ENCODE measurements at regions not wholly inside any gene's neighbourhood (a gene's known extent, or its start where the extent isn't known, plus 50 kb on each side); places are given as distances from the start of the nearest gene placed in this dataset.

GRCh38 chr6:90803956-90804355 is 217.1 kb upstream of the MAP3K7 start:
- no peaks in the 10 kb centered on the region for H3K36me3 ChIP-seq (ENCODE audit: control insufficient read depth in 2 of 2, extremely low read depth in 1 of 2, insufficient read depth in 2 of 2, low read length in 2 of 2)
- dilution Hi-C loops (cut with MboI; ENCODE audit: extremely low pct_ligation_motif_present, low sequenced_read_pairs), result no loop called here
- DNase-seq (ENCODE audit: low read depth, low spot score) (no peak), FAIRE-seq (no peak)
- no peaks in the 10 kb centered on the region for H3K4me1 ChIP-seq (ENCODE audit: control insufficient read depth, extremely low read depth, insufficient read depth, low read length)
- H3K9me1 ChIP-seq (ENCODE audit: control insufficient read depth, extremely low read depth, insufficient read depth, low read length), result no peaks in the 10 kb centered on the region
- H3K27me3 ChIP-seq (ENCODE audit: control insufficient read depth, extremely low read depth, insufficient read depth, low read length), result no peaks in the 10 kb centered on the region
- no peak overlapping the region for H3K4me2 ChIP-seq (ENCODE audit: control insufficient read depth, extremely low read depth, insufficient read depth, low read depth, low read length)
- no peaks in the 10 kb centered on the region for H4K20me1 ChIP-seq (ENCODE audit: control insufficient read depth, extremely low read depth, insufficient read depth, low read length)
- no peaks in the 10 kb centered on the region for H3K9me3 ChIP-seq (ENCODE audit: control insufficient read depth, low read depth, low read length)
- no peak overlapping the region for H3K27ac ChIP-seq (ENCODE audit: control insufficient read depth, insufficient read depth, low read length)
- H3K9ac ChIP-seq (ENCODE audit: control insufficient read depth, extremely low read depth, insufficient read depth, low read length), result no peak overlapping the region
- no peak overlapping the region for H2AFZ ChIP-seq (ENCODE audit: control insufficient read depth, low read length)
- no peaks in the 10 kb centered on the region for H3K79me2 ChIP-seq (ENCODE audit: control insufficient read depth, insufficient read depth, low read length)
- no peak overlapping the region for H3K4me3 ChIP-seq (ENCODE audit: control insufficient read depth in 2 of 3, extremely low read depth in 1 of 3, insufficient read depth in 2 of 3, low read depth in 1 of 3, low read length in 3 of 3)
- TF ChIP-seq EZH2 (IDR thresholded peaks at IDR 0.05; ENCODE audit: low read length), result no peak
- TF ChIP-seq CTCF (optimal IDR thresholded peaks at IDR 0.05 in 1 of 3, IDR thresholded peaks at IDR 0.05 in 1 of 3, conservative IDR thresholded peaks at IDR 0.05 in 1 of 3; ENCODE audit: extremely low read depth in 1 of 3, insufficient read depth in 2 of 3, low read length in 3 of 3), result no peak

- H3K36me3 ChIP-seq (ENCODE audit: control insufficient read depth in 2 of 2, extremely low read depth in 1 of 2, insufficient read depth in 2 of 2, low read length in 2 of 2), result no peaks in the 10 kb centered on the region
- TF ChIP-seq EZH2 (IDR thresholded peaks at IDR 0.05; ENCODE audit: low read length) (no peak), CTCF (optimal IDR thresholded peaks at IDR 0.05 in 1 of 3, IDR thresholded peaks at IDR 0.05 in 1 of 3, conservative IDR thresholded peaks at IDR 0.05 in 1 of 3; ENCODE audit: extremely low read depth in 1 of 3, insufficient read depth in 2 of 3, low read length in 3 of 3) (no peak)
- H3K27me3 ChIP-seq (ENCODE audit: control insufficient read depth, extremely low read depth, insufficient read depth, low read length), result no peaks in the 10 kb centered on the region
- dilution Hi-C loops (cut with MboI; ENCODE audit: extremely low pct_ligation_motif_present, low sequenced_read_pairs), result no loop called here
- DNase-seq (ENCODE audit: low read depth, low spot score) (no peak), FAIRE-seq (no peak)
- H3K27ac ChIP-seq (ENCODE audit: control insufficient read depth, insufficient read depth, low read length), result no peak overlapping the region
- no peaks in the 10 kb centered on the region for H3K9me1 ChIP-seq (ENCODE audit: control insufficient read depth, extremely low read depth, insufficient read depth, low read length)
- H3K79me2 ChIP-seq (ENCODE audit: control insufficient read depth, insufficient read depth, low read length), result no peaks in the 10 kb centered on the region
- H3K4me3 ChIP-seq (ENCODE audit: control insufficient read depth in 2 of 3, extremely low read depth in 1 of 3, insufficient read depth in 2 of 3, low read depth in 1 of 3, low read length in 3 of 3), result no peak overlapping the region
- H3K9me3 ChIP-seq (ENCODE audit: control insufficient read depth, low read depth, low read length), result no peaks in the 10 kb centered on the region
- H3K4me1 ChIP-seq (ENCODE audit: control insufficient read depth, extremely low read depth, insufficient read depth, low read length), result peaks cover 11% of the 10 kb centered on the region
- H3K4me2 ChIP-seq (ENCODE audit: control insufficient read depth, extremely low read depth, insufficient read depth, low read depth, low read length), result no peak overlapping the region
- H4K20me1 ChIP-seq (ENCODE audit: control insufficient read depth, extremely low read depth, insufficient read depth, low read length), result no peaks in the 10 kb centered on the region
- no peak overlapping the region for H2AFZ ChIP-seq (ENCODE audit: control insufficient read depth, low read length)
- H3K9ac ChIP-seq (ENCODE audit: control insufficient read depth, extremely low read depth, insufficient read depth, low read length), result no peak overlapping the region
Observed at GRCh38 chr6:90795078-90795477, 208.2 kb upstream of the MAP3K7 start.

Data from keratinocyte (primary cell).